Endothelial cell of hepatic sinusoid (primary cell): ENCODE measurements at regions not wholly inside any gene's neighbourhood (a gene's known extent, or its start where the extent isn't known, plus 50 kb on each side); places are given as distances from the start of the nearest gene placed in this dataset.

Experiments used
- in situ Hi-C: cut with HindIII; loops from 2 replicates; pipeline ENCODE4 v1.10.0; 2017; ENCODE audit warnings: low sequenced_read_pairs

- in situ Hi-C loops = no loop called here
These were observed 217.5 kb downstream of the GBA3 start for GRCh38 chr4:22910200-22910599.

GRCh38 chr4:22906045-22906444, 213.3 kb downstream of the GBA3 start:
- in situ Hi-C loops = no loop called here

GRCh38 chr4:22903913-22904312, 211.2 kb downstream of the GBA3 start:
- in situ Hi-C loops = no loop called here

GRCh38 chr4:22901631-22902030, 208.9 kb downstream of the GBA3 start:
- in situ Hi-C loops = no loop called here

DNA sequence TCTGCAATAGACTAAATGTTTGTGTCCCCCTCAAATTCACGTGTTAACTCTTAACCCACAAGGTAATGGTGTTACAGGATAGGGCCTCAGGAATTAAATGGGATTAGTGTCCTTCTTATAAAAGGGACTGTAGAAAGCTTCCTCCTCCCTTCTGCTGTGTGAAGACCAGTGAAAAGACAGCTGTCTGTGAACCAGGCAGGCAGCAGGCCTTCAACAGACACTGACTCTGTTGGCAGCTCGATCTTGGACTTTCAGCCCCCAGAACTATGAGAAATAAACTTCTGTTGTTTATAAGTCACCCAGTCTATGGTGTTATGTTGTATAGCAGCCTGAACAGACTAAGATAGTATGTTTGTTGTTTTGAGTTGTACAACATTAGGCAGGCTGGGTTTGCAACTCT, 208.1 kb downstream of the GBA3 start:
- in situ Hi-C loops = no loop called here

GRCh38 chr4:22897520-22898108, 204.9 kb downstream of the GBA3 start:
- in situ Hi-C loops = no loop called here

DNA sequence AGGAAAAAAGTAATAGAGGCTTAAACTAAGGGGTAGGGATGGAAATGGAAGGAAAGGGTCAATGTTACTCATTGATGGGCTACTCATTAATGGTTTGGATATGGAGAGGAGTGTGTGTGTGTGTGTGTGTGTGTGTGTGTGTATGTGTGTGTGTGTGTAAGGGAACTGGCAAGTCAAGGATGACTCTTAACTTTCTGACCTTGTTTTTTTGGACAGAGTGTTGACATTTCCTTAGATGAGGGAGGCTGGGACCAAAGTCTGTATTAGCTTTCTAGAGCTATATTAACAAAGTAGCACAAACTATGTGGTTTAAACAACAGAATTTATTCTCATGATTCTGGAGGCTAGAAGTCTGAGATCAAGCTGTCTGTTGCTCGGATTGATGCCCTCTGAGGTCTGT, 202.7 kb downstream of the GBA3 start:
- in situ Hi-C loops = no loop called here

DNA sequence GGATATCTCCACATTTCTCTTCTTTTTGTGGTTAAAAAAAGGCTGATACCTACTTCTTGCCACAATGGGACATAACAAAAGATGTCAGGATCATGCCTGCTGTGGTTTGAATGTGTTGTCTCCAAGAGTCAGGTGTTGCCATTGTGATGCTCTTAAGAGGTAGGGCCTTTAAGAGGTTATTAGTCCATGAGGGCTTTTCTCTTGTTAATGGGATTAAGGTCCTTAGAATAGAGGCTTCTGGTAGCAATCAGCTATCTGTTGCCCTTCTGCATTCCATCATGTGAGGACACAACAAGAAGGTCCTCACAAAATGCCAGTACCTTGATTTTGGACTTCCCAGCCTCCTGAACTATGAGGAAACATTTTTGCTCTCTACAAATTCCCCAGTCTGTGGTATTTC, 191.4 kb downstream of the GBA3 start:
- in situ Hi-C loops = no loop called here

DNA sequence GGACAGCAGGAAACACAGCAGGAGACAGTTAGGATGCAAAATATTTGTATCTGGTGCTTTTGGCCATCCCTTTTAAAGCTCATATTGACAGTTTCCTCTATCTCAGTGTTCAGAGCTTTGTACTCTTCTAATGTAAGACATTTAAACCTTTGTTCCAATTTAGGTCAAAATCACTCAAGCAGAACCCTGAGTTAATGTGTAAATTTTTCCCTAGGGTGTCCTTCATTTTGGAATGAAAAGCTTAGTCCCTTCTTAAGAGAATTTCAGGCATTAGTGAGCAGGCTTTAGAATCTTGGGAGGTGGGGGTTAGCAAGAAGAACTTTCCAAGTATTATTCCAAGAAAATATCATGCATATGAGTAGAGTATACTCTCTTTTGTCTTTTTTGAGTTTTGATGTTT, 188.7 kb downstream of the GBA3 start:
- in situ Hi-C loops = no loop called here

DNA sequence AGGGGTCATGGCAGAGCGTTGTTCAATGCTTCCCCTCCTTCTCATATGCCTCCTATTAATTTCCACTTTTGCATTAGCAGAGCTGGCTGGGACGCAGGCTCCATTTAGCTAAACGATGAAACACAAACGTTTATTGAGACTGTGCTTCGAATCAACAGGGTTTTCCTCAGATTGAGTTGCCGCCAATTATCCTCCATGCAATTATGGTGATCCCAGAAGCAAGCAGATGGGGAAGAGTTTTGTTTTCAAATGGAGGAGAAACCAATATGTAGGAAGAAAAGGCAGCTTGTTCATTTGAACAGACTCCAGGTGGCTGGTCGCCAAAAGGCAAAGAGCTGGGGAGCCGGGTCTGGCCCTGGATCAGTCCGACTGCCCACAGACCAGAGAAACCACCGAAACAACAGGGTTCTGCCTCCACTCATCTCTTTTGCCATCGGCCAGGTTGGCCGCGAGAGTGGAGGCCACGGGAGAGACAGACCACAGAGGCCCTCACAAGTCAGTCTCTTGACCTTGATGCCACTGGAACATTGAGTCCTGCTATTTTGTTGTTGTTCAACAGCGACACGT, 184.8 kb downstream of the GBA3 start:
- in situ Hi-C loops = no loop called here

- in situ Hi-C loops = no loop called here
These were observed 183.5 kb downstream of the GBA3 start for GRCh38 chr4:22876270-22876669.

DNA sequence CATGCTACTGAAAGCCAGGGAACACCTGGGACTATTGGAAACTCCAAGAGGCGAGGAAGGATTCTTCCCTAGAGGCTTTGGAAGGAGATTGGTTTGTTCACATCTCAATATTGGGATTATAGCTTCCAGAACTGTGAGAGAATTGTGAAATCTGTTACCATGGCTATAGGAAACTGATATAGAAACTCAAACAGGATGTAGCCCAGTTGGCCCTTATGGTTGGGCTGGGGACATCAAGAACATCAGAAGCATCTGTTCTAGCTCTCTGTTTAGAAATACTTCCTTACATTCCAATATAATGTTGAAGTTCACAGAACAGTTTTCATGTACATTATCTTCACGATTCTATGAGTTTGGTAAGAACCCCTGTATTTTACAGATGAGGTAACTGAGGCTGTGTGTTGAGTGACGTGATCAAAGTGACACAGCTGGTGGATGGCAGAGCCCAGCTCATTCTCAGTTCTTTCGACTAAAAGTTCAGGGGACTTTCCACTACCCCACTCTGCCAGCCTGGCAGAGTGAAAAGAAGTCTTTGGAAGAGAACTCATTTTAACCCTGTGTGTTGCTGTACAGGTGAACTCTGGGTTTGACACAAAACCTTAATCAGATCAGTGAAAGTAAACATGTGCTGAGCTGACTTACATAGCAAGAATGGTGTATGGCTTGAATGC, 183.0 kb downstream of the GBA3 start:
- in situ Hi-C loops = no loop called here

GRCh38 chr4:22874334-22874912, 181.7 kb downstream of the GBA3 start:
- in situ Hi-C loops = no loop called here

- in situ Hi-C loops = no loop called here
These were observed 181.2 kb downstream of the GBA3 start for GRCh38 chr4:22873899-22874298.

DNA sequence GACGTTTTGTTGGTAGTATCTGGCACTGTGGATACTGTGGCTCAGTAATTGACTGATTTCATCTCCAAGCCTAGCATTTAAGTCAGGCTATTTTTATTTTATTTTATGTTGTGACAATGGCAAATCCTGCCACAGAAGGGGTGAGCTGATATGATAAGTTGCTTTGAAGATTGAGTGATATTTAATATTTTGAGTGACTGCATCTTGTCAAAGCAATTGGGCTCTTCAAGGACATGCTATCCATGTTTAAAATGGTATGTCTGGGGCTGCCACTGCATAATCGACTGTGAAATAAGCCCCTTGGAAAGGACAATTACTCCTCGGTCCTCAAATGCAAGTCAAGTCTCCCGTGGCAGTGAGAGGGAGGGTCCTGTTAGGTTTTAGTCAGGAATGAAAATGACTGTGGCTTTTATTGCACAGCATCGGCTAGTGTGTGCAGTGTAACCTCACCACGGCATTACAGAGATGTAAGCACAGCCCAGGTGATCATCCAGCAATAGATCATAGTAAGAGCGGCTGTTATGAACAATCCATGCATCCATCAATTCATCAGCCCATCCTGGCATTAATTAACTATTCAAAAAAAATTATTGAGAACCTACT, 178.2 kb downstream of the GBA3 start:
- in situ Hi-C loops = no loop called here

DNA sequence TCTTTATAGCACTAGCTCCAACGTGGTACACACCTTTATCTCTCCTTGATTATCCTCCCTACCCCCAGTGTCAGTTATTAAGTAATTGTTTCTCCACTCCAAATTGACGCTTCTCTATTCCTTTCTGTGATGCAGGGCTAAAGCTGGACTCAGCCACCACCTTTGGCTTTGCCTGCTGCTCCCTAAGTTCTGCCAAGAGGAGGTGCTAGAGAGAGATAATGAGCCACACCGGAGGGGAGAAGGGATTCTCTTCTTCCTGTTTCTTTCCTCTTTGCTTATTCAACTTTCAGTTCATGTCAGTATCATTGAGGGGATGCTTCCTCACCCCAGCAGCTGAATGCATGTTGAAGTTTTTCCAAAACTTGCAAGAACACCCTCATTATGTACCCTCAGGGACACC, 176.5 kb downstream of the GBA3 start:
- in situ Hi-C loops = no loop called here
